ENCODE measurements at regions not wholly inside any gene's neighbourhood (a gene's known extent, or its start where the extent isn't known, plus 50 kb on each side); places are given as distances from the start of the nearest gene placed in this dataset.

- no peak for TF ChIP-seq CTCF (IDR thresholded peaks at IDR 0.05; ENCODE audit: insufficient read depth, low read depth, low read length)
- no peak for TF ChIP-seq EZH2 (IDR thresholded peaks at IDR 0.05; ENCODE audit: insufficient read depth, low read length)
Measured at GRCh38 chr4:174056959-174057358, 226.5 kb downstream of the FBXO8 start.
